PC-3 (cell line): ENCODE measurements at regions not wholly inside any gene's neighbourhood (a gene's known extent, or its start where the extent isn't known, plus 50 kb on each side); places are given as distances from the start of the nearest gene placed in this dataset.

Experiments used
- ATAC-seq: fragments of 200-7000 bp; cut with Tn5 transposase; 2 replicates; pipeline ENCODE4 v1.9.1; 2020; ENCODE audit warnings: mild to moderate bottlenecking, moderate library complexity
- BruUV-seq: library from RNA; stranded (reverse); fragments of 400-500 nt; replicated peaks from 2 replicates; lab custom pipeline; 2021; lab: Mats Ljungman, UMichigan
- CTCF ChIA-PET: fragments of 300-600 bp; sonication (Branson Sonifier 250); formaldehyde crosslinking; loops from one replicate; lab custom pipeline; 2022; ENCODE audit warnings: antibody characterized with exemption; lab: Charles Lee
- POLR2A ChIA-PET: fragments of 300-600 bp; sonication (Branson Sonifier 250); formaldehyde crosslinking; loops from one replicate; lab custom pipeline; 2022; ENCODE audit warnings: antibody characterized with exemption; ENCODE audit not compliant: unreplicated experiment; lab: Charles Lee
- DNase-seq: peaks from one replicate; pipeline ENCODE4 v3.0.0-alpha.2; 2015
- H2AFZ ChIP-seq: fragments of 300-600 bp; sonication (generic); 2 replicates; pipeline ENCODE4 v1.6.0; 2016; ENCODE audit warnings: antibody characterized with exemption, low read length
- H3F3A ChIP-seq: fragments of 300-600 bp; sonication (generic); one replicate; pipeline ENCODE4 v1.6.0; 2017; ENCODE audit warnings: antibody characterized with exemption, low read length, control low read depth, mild to moderate bottlenecking; ENCODE audit not compliant: unreplicated experiment
- H3K27ac ChIP-seq: fragments of 300-600 bp; sonication (generic); 2 replicates; pipeline ENCODE4 v1.5.1; 2016; ENCODE audit warnings: mild to moderate bottlenecking, low read length
- H3K27me3 ChIP-seq: fragments of 300-600 bp; sonication (generic); 2 replicates; pipeline ENCODE4 v1.6.1; 2016; ENCODE audit warnings: low read length, mixed read lengths
- H3K36me3 ChIP-seq: fragments of 300-600 bp; sonication (generic); 2 replicates; pipeline ENCODE4 v1.6.1; 2016; ENCODE audit warnings: low read depth, mixed run types, low read length, mixed read lengths
- H3K4me1 ChIP-seq: fragments of 300-600 bp; sonication (generic); 2 replicates; pipeline ENCODE4 v1.5.1; 2016; ENCODE audit warnings: low read length; ENCODE audit not compliant: insufficient read depth
- H3K4me2 ChIP-seq: fragments of 300-600 bp; sonication (generic); 2 replicates; pipeline ENCODE4 v1.6.0; 2016; ENCODE audit warnings: low read length
- H3K4me3 ChIP-seq: fragments of 300-600 bp; sonication (generic); 2 replicates; pipeline ENCODE4 v1.5.1; 2016; ENCODE audit warnings: mild to moderate bottlenecking, low read length, mixed read lengths
- H3K79me2 ChIP-seq: fragments of 300-600 bp; sonication (generic); 2 replicates; pipeline ENCODE4 v1.6.1; 2017; ENCODE audit warnings: low read length, mixed read lengths
- H3K9ac ChIP-seq: fragments of 300-600 bp; sonication (generic); 2 replicates; pipeline ENCODE4 v1.6.0; 2016; ENCODE audit warnings: mild to moderate bottlenecking, low read length
- H3K9me2 ChIP-seq: fragments of 300-600 bp; sonication (generic); replicated peaks from 2 replicates; pipeline ENCODE4 v1.6.1; 2016; ENCODE audit warnings: mixed run types, low read length, mixed read lengths
- H3K9me3 ChIP-seq: fragments of 300-600 bp; sonication (generic); 2 replicates; pipeline ENCODE4 v1.6.1; 2016; ENCODE audit warnings: low read length, mixed read lengths
- H4K20me1 ChIP-seq: fragments of 300-600 bp; sonication (generic); 2 replicates; pipeline ENCODE4 v1.6.1; 2016; ENCODE audit warnings: low read length, mixed read lengths
- EZH2 ChIP-seq: fragments of 300-600 bp; sonication (generic); IDR thresholded peaks from one replicate; pipeline ENCODE4 v1.6.1; 2017; ENCODE audit warnings: antibody characterized with exemption, mild to moderate bottlenecking, low read length; ENCODE audit not compliant: unreplicated experiment
- EZH2phosphoT487 ChIP-seq: fragments of 300-600 bp; sonication (generic); IDR thresholded peaks from 2 replicates; pipeline ENCODE4 v1.6.1; 2018; ENCODE audit warnings: mild to moderate bottlenecking, antibody characterized with exemption, low read length, borderline replicate concordance
- intact Hi-C: fragments of 100-400 bp; cut with micrococcal nuclease; formaldehyde crosslinking; loops from 2 replicates; pipeline ENCODE4 v1.9.0; 2023
- TF ChIP-seq, protein P1 (sequence below): fragments of 300-600 bp; sonication (generic); conservative IDR thresholded peaks from 2 replicates; pipeline ENCODE4 v1.5.1; 2017; ENCODE audit warnings: antibody characterized with exemption, low read depth, mild to moderate bottlenecking, low read length

- H3K27ac ChIP-seq, result no peak overlapping the region
- ChIA-PET POLR2A (no interaction called here), CTCF (no interaction called here)
- no peak overlapping the region for H2AFZ ChIP-seq
- no peaks in the 10 kb centered on the region for H4K20me1 ChIP-seq
- H3K4me1 ChIP-seq, result no peaks in the 10 kb centered on the region
- H3K9ac ChIP-seq, result no peak overlapping the region
- H3F3A ChIP-seq, result no peaks in the 10 kb centered on the region
- DNase-seq, result peak; percentile 25
- H3K4me2 ChIP-seq, result no peak overlapping the region
- H3K27me3 ChIP-seq, result no peaks in the 10 kb centered on the region
- intact Hi-C loops, result no loop called here
- no peaks in the 10 kb centered on the region for H3K9me3 ChIP-seq
- no peak overlapping the region for H3K4me3 ChIP-seq
- no peak for TF ChIP-seq EZH2
- TF ChIP-seq, protein P1, sequence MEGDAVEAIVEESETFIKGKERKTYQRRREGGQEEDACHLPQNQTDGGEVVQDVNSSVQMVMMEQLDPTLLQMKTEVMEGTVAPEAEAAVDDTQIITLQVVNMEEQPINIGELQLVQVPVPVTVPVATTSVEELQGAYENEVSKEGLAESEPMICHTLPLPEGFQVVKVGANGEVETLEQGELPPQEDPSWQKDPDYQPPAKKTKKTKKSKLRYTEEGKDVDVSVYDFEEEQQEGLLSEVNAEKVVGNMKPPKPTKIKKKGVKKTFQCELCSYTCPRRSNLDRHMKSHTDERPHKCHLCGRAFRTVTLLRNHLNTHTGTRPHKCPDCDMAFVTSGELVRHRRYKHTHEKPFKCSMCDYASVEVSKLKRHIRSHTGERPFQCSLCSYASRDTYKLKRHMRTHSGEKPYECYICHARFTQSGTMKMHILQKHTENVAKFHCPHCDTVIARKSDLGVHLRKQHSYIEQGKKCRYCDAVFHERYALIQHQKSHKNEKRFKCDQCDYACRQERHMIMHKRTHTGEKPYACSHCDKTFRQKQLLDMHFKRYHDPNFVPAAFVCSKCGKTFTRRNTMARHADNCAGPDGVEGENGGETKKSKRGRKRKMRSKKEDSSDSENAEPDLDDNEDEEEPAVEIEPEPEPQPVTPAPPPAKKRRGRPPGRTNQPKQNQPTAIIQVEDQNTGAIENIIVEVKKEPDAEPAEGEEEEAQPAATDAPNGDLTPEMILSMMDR, result no peak
- no peak for TF ChIP-seq EZH2phosphoT487
- no peaks in the 10 kb centered on the region for H3K79me2 ChIP-seq
- ATAC-seq, result no peak
- H3K36me3 ChIP-seq, result no peaks in the 10 kb centered on the region
- H3K9me2 ChIP-seq, result no peaks in the 10 kb centered on the region
- no TSS peak for BruUV-seq
Observed at GRCh38 chr11:37519781-37520180, 921.7 kb upstream of the RAG2 start.

- Histone ChIP-seq H3K9me2 (no peaks in the 10 kb centered on the region), H3K9me3 (no peaks in the 10 kb centered on the region), H3K27me3 (no peaks in the 10 kb centered on the region), H3K79me2 (no peaks in the 10 kb centered on the region), H4K20me1 (no peaks in the 10 kb centered on the region), H3K9ac (no peak overlapping the region), H3K4me2 (no peak overlapping the region), H3F3A (no peaks in the 10 kb centered on the region), H3K4me3 (no peak overlapping the region), H3K4me1 (peaks cover 31% of the 10 kb centered on the region), H3K27ac (no peak overlapping the region), H2AFZ (no peak overlapping the region), H3K36me3 (no peaks in the 10 kb centered on the region)
- ChIA-PET POLR2A (no interaction called here), CTCF (no interaction called here)
- TF ChIP-seq, protein P1, result no peak
- no peak for TF ChIP-seq EZH2phosphoT487
- TF ChIP-seq EZH2, result no peak
- ATAC-seq (no peak), DNase-seq (no peak)
- BruUV-seq, result no TSS peak
- intact Hi-C loops, result no loop called here
Observed at GRCh38 chr11:37512156-37512780, 914.2 kb upstream of the RAG2 start.

GRCh38 chr11:37511425-37511933 lies 913.4 kb upstream of the RAG2 start:
- H3K36me3 ChIP-seq, result no peaks in the 10 kb centered on the region
- no peaks in the 10 kb centered on the region for H3K79me2 ChIP-seq
- peaks cover 32% of the 10 kb centered on the region for H3K4me1 ChIP-seq
- BruUV-seq, result no TSS peak
- no peak overlapping the region for H3K9ac ChIP-seq
- no peak overlapping the region for H2AFZ ChIP-seq
- peak; percentile 54 for ATAC-seq
- H3K4me2 ChIP-seq, result no peak overlapping the region
- ChIA-PET POLR2A (no interaction called here), CTCF (no interaction called here)
- no peaks in the 10 kb centered on the region for H3K9me3 ChIP-seq
- peak; percentile 65 for DNase-seq
- H3K4me3 ChIP-seq, result no peak overlapping the region
- no peaks in the 10 kb centered on the region for H3K9me2 ChIP-seq
- no peaks in the 10 kb centered on the region for H4K20me1 ChIP-seq
- no peaks in the 10 kb centered on the region for H3K27me3 ChIP-seq
- intact Hi-C loops, result no loop called here
- no peaks in the 10 kb centered on the region for H3F3A ChIP-seq
- peak overlapping the region; percentile 27 for H3K27ac ChIP-seq
- no peak for TF ChIP-seq EZH2
- TF ChIP-seq, protein P1, result no peak
- TF ChIP-seq EZH2phosphoT487, result no peak
